AML-193 (cell line): ENCODE measurements at regions not wholly inside any gene's neighbourhood (a gene's known extent, or its start where the extent isn't known, plus 50 kb on each side); places are given as distances from the start of the nearest gene placed in this dataset.

Experiments
- DNase-seq, 2 experiments: peaks; one replicate each; lab custom pipeline; 2025; lab: John Stamatoyannopoulos, UW

GRCh38 chr3:28901018-28901417 lies 379.9 kb upstream of the RBMS3 start:
- no peak for DNase-seq

DNA sequence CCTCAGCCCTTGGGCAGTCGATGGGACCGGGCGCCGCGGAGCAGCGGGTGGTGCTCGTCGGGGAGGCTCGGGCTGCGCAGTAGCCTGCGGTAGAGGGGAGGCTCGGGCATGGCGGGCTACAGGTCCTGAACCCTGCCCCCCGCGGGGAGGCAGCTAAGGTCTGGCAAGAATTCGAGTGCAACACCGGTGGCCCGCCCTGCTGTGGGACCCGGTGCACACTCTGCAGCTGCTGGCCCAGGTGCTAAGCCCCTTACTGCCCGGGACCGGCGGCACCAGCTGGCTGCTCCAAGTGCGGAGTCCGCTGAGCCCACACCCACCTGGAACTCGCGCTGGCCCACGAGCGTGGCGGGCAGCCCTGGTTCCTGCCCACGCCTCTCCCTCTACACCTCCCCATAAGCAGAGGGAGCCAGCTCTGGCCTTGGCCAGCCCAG lies 377.7 kb upstream of the RBMS3 start:
- no peak for DNase-seq

DNA sequence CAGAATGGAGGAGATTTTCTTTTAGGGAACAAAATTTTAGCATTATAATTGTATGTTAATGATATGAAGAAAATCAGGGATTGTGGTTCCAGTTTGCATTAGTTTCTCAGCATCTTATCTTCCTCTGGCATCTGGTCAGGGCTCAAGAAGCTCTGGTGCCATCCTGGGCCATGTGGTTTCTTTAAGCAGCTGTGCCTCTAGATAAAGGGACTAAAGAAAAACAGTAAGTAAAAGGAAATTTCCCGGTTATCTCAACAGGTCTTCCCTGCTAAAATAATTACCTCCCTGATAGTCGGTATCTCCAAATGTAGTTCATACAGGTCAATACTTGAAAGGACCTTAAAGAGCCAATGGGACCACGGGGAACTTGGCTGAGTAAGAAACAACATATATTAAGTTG lies 375.1 kb upstream of the RBMS3 start:
- no peak for DNase-seq

GRCh38 chr3:28906561-28907310 lies 374.1 kb upstream of the RBMS3 start:
- DNase-seq: no peak

GRCh38 chr3:28907616-28908015 lies 373.3 kb upstream of the RBMS3 start:
- DNase-seq: no peak

- DNase-seq: no peak
Measured at GRCh38 chr3:28912120-28912885, 368.6 kb upstream of the RBMS3 start.

- peak in 1 of 2 experiments; percentile 3 for DNase-seq
Measured at GRCh38 chr3:28915741-28916500, 364.9 kb upstream of the RBMS3 start.

DNA sequence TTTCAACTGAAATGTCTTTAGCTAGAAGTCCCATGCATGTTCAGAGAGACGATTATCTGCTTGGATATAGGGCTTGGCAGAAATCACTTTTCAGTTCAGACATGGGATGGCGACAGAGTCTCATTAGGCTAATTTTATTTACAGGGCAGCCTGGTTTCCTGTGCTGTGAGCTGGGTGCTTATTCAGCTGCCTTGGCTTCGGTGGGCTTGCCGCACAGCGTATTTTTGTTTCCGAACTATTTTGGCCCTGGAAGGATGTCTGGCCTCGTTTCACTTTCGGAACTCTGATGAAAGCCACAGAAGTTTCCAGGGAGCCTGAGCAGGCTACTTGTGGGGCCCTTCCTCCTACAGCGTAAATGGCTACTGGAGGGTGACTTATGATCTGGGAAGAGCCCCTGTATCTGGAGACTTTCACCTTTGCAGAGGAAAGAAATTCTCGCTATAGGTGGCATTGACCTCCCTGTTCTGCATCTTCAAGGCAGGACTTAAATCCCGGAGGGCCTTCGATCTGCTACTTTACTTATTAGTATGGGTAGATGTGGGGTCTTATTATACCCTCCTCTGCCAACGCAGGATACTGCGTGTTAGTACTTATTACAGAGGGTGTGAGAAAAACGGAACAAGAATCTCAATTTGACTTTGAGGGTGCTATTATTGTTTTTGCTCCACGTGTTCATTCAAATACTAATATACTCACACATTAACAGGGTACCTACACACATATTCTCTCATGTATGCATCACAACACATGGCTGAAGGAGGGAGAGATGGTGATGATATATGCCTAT lies 364.0 kb upstream of the RBMS3 start:
- DNase-seq: peak in 1 of 2 experiments; percentile 4

GRCh38 chr3:28917895-28918475 lies 362.9 kb upstream of the RBMS3 start:
- no peak for DNase-seq

DNA sequence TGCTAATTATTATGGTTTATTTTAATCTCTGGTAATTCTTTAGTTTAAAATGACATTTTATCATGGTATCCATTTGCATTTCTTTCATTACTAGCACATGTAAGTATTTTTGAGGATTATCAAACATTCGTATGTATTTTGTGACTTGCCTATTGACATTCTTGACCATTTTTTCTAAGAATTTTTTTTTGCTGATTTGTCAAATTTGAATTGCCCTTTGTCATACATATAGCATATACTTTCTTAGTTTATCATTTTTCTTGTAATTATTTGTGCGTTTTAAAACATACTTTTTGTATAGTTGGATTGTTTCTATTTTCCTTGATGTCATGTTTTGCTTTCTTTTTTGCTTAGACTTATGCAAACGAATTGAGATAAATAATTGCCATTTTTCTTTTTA lies 358.5 kb upstream of the RBMS3 start:
- no peak for DNase-seq

DNA sequence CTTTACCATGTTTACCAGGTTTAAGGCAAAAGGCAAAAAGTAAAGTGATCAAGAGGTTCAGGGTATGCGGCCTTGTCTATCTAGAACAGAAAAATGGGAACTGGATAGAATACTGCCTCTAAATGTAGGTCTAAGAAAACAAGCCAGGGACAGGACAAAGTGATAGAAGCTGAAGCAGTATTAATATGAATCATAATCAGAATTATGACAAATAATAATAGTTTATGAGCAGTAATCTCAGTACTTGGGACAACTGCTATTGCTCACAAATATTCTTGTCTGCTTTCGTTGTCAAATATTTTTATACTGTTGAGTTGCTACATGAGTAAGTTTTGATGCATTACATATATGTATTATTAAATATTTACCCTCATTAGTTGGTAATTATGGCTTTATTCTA lies 356.9 kb upstream of the RBMS3 start:
- DNase-seq: no peak

DNA sequence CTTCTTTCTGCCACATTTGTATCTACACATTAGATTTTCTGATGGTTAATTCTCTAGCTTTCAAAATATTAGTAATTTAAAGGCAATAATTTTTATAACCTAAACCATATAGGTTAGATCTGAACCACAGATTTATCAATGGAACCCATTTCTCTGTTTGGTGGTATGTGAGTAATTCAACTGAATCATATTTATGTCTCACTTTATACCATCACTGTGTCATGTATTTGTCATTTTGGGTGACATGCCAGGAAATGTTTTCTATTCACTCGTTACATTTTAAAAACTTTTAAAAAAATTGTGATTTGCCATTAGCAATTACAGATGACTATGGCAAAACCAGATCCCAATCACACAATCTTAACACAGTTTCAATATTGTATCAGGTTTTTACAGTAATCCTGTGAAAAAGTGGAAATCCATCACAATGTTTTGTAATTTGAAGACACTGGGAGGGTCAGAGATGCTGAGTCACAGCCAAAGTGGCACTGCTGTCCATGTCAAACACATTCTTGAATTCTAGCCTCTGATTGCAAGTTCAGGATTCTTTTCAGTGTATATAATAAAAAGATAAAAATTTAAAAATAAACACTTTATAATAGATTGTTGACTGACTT lies 356.0 kb upstream of the RBMS3 start:
- no peak for DNase-seq

GRCh38 chr3:28933337-28933736 lies 347.5 kb upstream of the RBMS3 start:
- no peak for DNase-seq

- no peak for DNase-seq
Measured at GRCh38 chr3:28934126-28934813, 346.6 kb upstream of the RBMS3 start.

DNA sequence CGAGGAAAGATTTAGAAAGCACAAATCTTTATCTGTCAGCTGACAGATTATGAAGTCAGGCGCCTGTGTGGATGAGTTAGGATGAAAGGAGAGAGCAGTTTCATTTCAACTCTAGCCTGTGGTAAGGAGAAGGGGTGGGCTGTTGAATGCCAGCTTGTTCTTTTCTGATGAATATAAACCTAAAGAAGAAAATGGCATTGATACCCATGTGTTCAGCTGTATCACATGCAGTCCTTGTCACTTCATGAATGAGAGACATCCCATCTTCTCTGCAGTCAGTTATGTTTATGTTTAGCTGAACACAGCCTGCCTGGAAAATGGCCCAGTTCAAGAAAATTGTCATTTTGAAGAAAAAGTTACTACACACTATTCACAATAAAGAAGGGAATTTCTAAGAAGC lies 345.7 kb upstream of the RBMS3 start:
- no peak for DNase-seq

GRCh38 chr3:28936154-28936553 lies 344.7 kb upstream of the RBMS3 start:
- DNase-seq: no peak

- no peak for DNase-seq
Measured at GRCh38 chr3:28940530-28940929, 340.3 kb upstream of the RBMS3 start.

- DNase-seq: no peak
Measured at GRCh38 chr3:28940994-28941393, 339.9 kb upstream of the RBMS3 start.

GRCh38 chr3:28947061-28947460 lies 333.8 kb upstream of the RBMS3 start:
- DNase-seq: no peak

- no peak for DNase-seq
Measured at GRCh38 chr3:28947751-28948150, 333.1 kb upstream of the RBMS3 start.

GRCh38 chr3:28948685-28949084 lies 332.2 kb upstream of the RBMS3 start:
- no peak for DNase-seq
